Ishikawa (cell line): ENCODE measurements at regions not wholly inside any gene's neighbourhood (a gene's known extent, or its start where the extent isn't known, plus 50 kb on each side); places are given as distances from the start of the nearest gene placed in this dataset.

Experiments
- CEBPB ChIP-seq: IDR thresholded peaks from 2 replicates; pipeline ENCODE4 v1.6.1; 2012
- CREB1 ChIP-seq: IDR thresholded peaks from 2 replicates; pipeline ENCODE4 v1.6.1; 2012; ENCODE audit warnings: low read depth
- EGR1 ChIP-seq: IDR thresholded peaks from 2 replicates; pipeline ENCODE4 v1.6.1; 2012
- EP300 ChIP-seq: IDR thresholded peaks from 2 replicates; pipeline ENCODE4 v1.6.1; 2012; ENCODE audit warnings: borderline replicate concordance
- FOXM1 ChIP-seq: IDR thresholded peaks from 2 replicates; pipeline ENCODE4 v1.6.1; 2012; ENCODE audit warnings: low read depth, borderline replicate concordance
- MAX ChIP-seq: IDR thresholded peaks from 2 replicates; pipeline ENCODE4 v1.6.1; 2012
- NFIC ChIP-seq: IDR thresholded peaks from 2 replicates; pipeline ENCODE4 v1.6.1; 2012
- RAD21 ChIP-seq: IDR thresholded peaks from 2 replicates; pipeline ENCODE4 v1.6.1; 2012; ENCODE audit warnings: low read depth
- REST ChIP-seq: IDR thresholded peaks from 2 replicates; pipeline ENCODE4 v1.6.1; 2012; ENCODE audit warnings: low read depth, mild to moderate bottlenecking
- TAF1 ChIP-seq: IDR thresholded peaks from 2 replicates; pipeline ENCODE4 v1.6.1; 2012; ENCODE audit warnings: low read depth, mild to moderate bottlenecking
- TCF12 ChIP-seq: IDR thresholded peaks from 2 replicates; pipeline ENCODE4 v1.6.1; 2012; ENCODE audit warnings: low read depth
- TEAD4 ChIP-seq: IDR thresholded peaks from 2 replicates; pipeline ENCODE4 v1.6.1; 2012
- USF1 ChIP-seq: IDR thresholded peaks from 2 replicates; pipeline ENCODE4 v1.6.1; 2012
- YY1 ChIP-seq: IDR thresholded peaks from 2 replicates; pipeline ENCODE4 v1.6.1; 2012; ENCODE audit warnings: low read depth
- ZBTB7A ChIP-seq: IDR thresholded peaks from 2 replicates; pipeline ENCODE4 v1.6.1; 2012; ENCODE audit warnings: low read depth

GRCh38 chr13:100898431-100898830 is 223.8 kb upstream of the TMTC4 start:
- TF ChIP-seq USF1 (no peak), EP300 (no peak), TCF12 (no peak), ZBTB7A (no peak), MAX (no peak), TAF1 (no peak), CEBPB (no peak), TEAD4 (no peak), REST (no peak), CREB1 (no peak), FOXM1 (no peak), EGR1 (no peak), YY1 (no peak), RAD21 (no peak)

GRCh38 chr13:100895651-100896050 is 221.1 kb upstream of the TMTC4 start:
- no peak for TF ChIP-seq TEAD4
- no peak for TF ChIP-seq USF1
- no peak for TF ChIP-seq ZBTB7A
- TF ChIP-seq TCF12 = no peak
- no peak for TF ChIP-seq NFIC
- TF ChIP-seq EP300 = no peak
- TF ChIP-seq RAD21 = no peak
- TF ChIP-seq EGR1 = no peak
- TF ChIP-seq TAF1 = no peak
- TF ChIP-seq YY1 = no peak
- no peak for TF ChIP-seq MAX
- no peak for TF ChIP-seq CEBPB
- TF ChIP-seq CREB1 = no peak

GRCh38 chr13:100892981-100893380 is 218.4 kb upstream of the TMTC4 start:
- TF ChIP-seq EP300 = no peak

- TF ChIP-seq YY1 (no peak), CREB1 (no peak), EP300 (no peak), REST (no peak), FOXM1 (no peak), USF1 (no peak), ZBTB7A (no peak), NFIC (no peak), MAX (no peak), TEAD4 (no peak)
These were observed 216.1 kb upstream of the TMTC4 start for GRCh38 chr13:100890645-100891044.

- no peak for TF ChIP-seq EP300
- no peak for TF ChIP-seq YY1
- TF ChIP-seq NFIC = no peak
- TF ChIP-seq FOXM1 = no peak
- TF ChIP-seq TCF12 = no peak
- no peak for TF ChIP-seq EGR1
- no peak for TF ChIP-seq REST
- no peak for TF ChIP-seq CREB1
- no peak for TF ChIP-seq USF1
- TF ChIP-seq RAD21 = no peak
- no peak for TF ChIP-seq MAX
- TF ChIP-seq ZBTB7A = no peak
- no peak for TF ChIP-seq TEAD4
- TF ChIP-seq CEBPB = no peak
- TF ChIP-seq TAF1 = no peak
These were observed 213.1 kb upstream of the TMTC4 start for GRCh38 chr13:100887729-100888151.
